GDM1 (cell line): ENCODE measurements at regions not wholly inside any gene's neighbourhood (a gene's known extent, or its start where the extent isn't known, plus 50 kb on each side); places are given as distances from the start of the nearest gene placed in this dataset.
A peak's percentile ranks its signal among the peaks of the same experiment; 100 is the strongest.
"Not testable (repeated sequence)": the region's sequence is repeated elsewhere in the genome, so short reads cannot be mapped to it uniquely, and the experiment has no call there.

Experiments
- DNase-seq: peaks from one replicate; lab custom pipeline; 2025; lab: John Stamatoyannopoulos, UW

GRCh38 chr12:127964717-127965116, 302.3 kb upstream of the TMEM132C start:
- peak; percentile 4 for DNase-seq

GRCh38 chr12:127966331-127966730, 300.6 kb upstream of the TMEM132C start:
- DNase-seq: no peak

GRCh38 chr12:127970491-127970890, 296.5 kb upstream of the TMEM132C start:
- DNase-seq: no peak

GRCh38 chr12:127980585-127980984, 286.4 kb upstream of the TMEM132C start:
- DNase-seq: no peak

GRCh38 chr12:127981875-127982274, 285.1 kb upstream of the TMEM132C start:
- DNase-seq: no peak

- DNase-seq: not testable (repeated sequence)
Measured at GRCh38 chr12:127983213-127983791, 283.7 kb upstream of the TMEM132C start.

GRCh38 chr12:127984386-127985055, 282.4 kb upstream of the TMEM132C start:
- no peak for DNase-seq

- DNase-seq: no peak
Measured at GRCh38 chr12:127987199-127987901, 279.6 kb upstream of the TMEM132C start.

GRCh38 chr12:127991485-127991884, 275.5 kb upstream of the TMEM132C start:
- DNase-seq: no peak

GRCh38 chr12:127998988-127999387, 268.0 kb upstream of the TMEM132C start:
- no peak for DNase-seq

- DNase-seq: no peak
Measured at GRCh38 chr12:128004383-128004938, 262.5 kb upstream of the TMEM132C start.

GRCh38 chr12:128007250-128007649, 259.7 kb upstream of the TMEM132C start:
- no peak for DNase-seq

- no peak for DNase-seq
Measured at GRCh38 chr12:128008341-128008740, 258.6 kb upstream of the TMEM132C start.

- DNase-seq: no peak
Measured at GRCh38 chr12:128009108-128009507, 257.9 kb upstream of the TMEM132C start.

GRCh38 chr12:128012110-128012509, 254.9 kb upstream of the TMEM132C start:
- no peak for DNase-seq

GRCh38 chr12:128015276-128015675, 251.7 kb upstream of the TMEM132C start:
- DNase-seq: no peak

- DNase-seq: no peak
Measured at GRCh38 chr12:128018067-128018466, 248.9 kb upstream of the TMEM132C start.

- no peak for DNase-seq
Measured at GRCh38 chr12:128019996-128020544, 246.9 kb upstream of the TMEM132C start.

GRCh38 chr12:128021561-128021960, 245.4 kb upstream of the TMEM132C start:
- no peak for DNase-seq

GRCh38 chr12:128025589-128026245, 241.3 kb upstream of the TMEM132C start:
- DNase-seq: no peak

GRCh38 chr12:128026696-128027574, 240.0 kb upstream of the TMEM132C start:
- DNase-seq: no peak
